Naive thymus-derived CD8-positive, alpha-beta T cell (primary cell): ENCODE measurements at regions not wholly inside any gene's neighbourhood (a gene's known extent, or its start where the extent isn't known, plus 50 kb on each side); places are given as distances from the start of the nearest gene placed in this dataset.

ENCODE experiments used
- ATAC-seq, 2 donors: fragments of 150-1000 bp; cut with Tn5 transposase in 1 of 2; sonication (Bioruptor Pico), chemical (Tn5 transposase) in 1 of 2; 1 replicate in 1 of 2; 2 replicates in 1 of 2; pipeline ENCODE4 v1.10.0; 2021; ENCODE audit warnings: mild to moderate bottlenecking in 2 of 2, moderate library complexity in 2 of 2
- POLR2A ChIA-PET: fragments of 350-600 bp; sonication (Branson Sonifier 250); formaldehyde crosslinking; loops from one replicate; lab custom pipeline; 2021; ENCODE audit warnings: antibody characterized with exemption; lab: Charles Lee
- DNase-seq, 10 donors: peaks; one replicate each; pipeline versions ENCODE4 v3.0.0 to v3.0.0-alpha.2; 2020 to 2022
- H3K27ac Mint-ChIP-seq, 10 donors: one replicate each; pipeline ENCODE4 v1.8.0; 2020 to 2022; ENCODE audit warnings: mild to moderate bottlenecking in 10 of 10, mixed read lengths in 10 of 10, moderate library complexity in 4 of 10, inconsistent platforms in 1 of 10
- H3K27me3 Mint-ChIP-seq, 5 donors: one replicate each; pipeline ENCODE4 v1.8.0; 2021 to 2022; ENCODE audit warnings: mixed read lengths in 5 of 5
- H3K36me3 Mint-ChIP-seq, 3 donors: one replicate each; pipeline ENCODE4 v1.8.0; 2020 to 2022; ENCODE audit warnings: mixed read lengths in 3 of 3, mild to moderate bottlenecking in 2 of 3, inconsistent platforms in 1 of 3
- H3K4me1 Mint-ChIP-seq, 4 donors: one replicate each; pipeline ENCODE4 v1.8.0; 2021 to 2022; ENCODE audit warnings: mixed read lengths in 4 of 4
- H3K4me3 Mint-ChIP-seq, 10 donors: one replicate each; pipeline ENCODE4 v1.8.0; 2020 to 2022; ENCODE audit warnings: mild to moderate bottlenecking in 10 of 10, mixed read lengths in 10 of 10, moderate library complexity in 6 of 10, inconsistent platforms in 1 of 10
- H3K9me3 Mint-ChIP-seq, 9 donors: one replicate each; pipeline ENCODE4 v1.8.0; 2020 to 2022; ENCODE audit warnings: mixed read lengths in 9 of 9, mild to moderate bottlenecking in 3 of 9, inconsistent platforms in 1 of 9, moderate library complexity in 1 of 9

GRCh38 chr12:94754653-94755052 is 104.3 kb upstream of the TMCC3 start:
- no peak for DNase-seq
- no peak overlapping the region for H3K27ac Mint-ChIP-seq
- no peak overlapping the region for H3K4me3 Mint-ChIP-seq
- H3K9me3 Mint-ChIP-seq, result no peaks in the 10 kb centered on the region
- peaks cover 0 to 18% (median 9%) of the 10 kb centered on the region in 5 donors for H3K27me3 Mint-ChIP-seq
- H3K4me1 Mint-ChIP-seq, result no peaks in the 10 kb centered on the region
- POLR2A ChIA-PET, result no interaction called here
- no peak for ATAC-seq
- peaks cover 0 to 2% (median 0%) of the 10 kb centered on the region in 3 donors for H3K36me3 Mint-ChIP-seq

DNA sequence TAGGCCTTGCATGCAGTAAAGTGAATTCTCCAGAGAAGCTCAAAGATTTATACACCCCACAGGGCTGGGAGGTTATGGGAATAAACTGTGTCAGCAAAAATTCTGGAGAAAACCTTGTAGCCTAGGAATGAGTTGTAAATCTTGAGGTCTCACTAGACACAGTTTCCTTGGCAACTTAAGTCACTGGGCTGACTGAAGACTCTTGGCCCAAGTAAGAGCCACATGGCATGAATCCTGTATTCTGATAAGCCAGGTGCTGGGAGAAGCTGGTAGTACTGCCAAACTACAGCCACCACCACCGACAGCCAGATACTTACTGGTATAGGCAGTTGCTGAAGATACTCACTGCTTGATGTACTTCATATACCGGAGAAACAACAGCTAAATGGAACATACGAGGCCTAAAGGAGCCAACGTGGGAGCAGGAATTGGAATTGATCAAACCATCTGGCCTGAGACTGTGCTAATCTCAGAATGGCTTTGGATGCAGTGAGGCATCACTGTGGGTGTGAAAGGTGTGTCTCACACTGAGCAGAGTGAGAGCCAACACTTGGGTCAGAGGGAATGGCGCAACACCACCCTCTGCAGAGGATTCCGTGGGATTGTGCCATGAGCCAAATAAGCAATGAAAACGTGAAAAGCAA is 102.8 kb upstream of the TMCC3 start:
- POLR2A ChIA-PET, result interaction anchor here (0.5 kb wide), 1 partner anchor 15 kb away, joined by 3 read pairs; no protein-coding TSS in a partner anchor
- Mint-ChIP-seq H3K9me3 (no peaks in the 10 kb centered on the region), H3K36me3 (peaks cover 0 to 2% (median 0%) of the 10 kb centered on the region in 3 donors), H3K4me1 (no peaks in the 10 kb centered on the region), H3K27ac (no peak overlapping the region), H3K27me3 (peaks cover 0 to 18% (median 9%) of the 10 kb centered on the region in 5 donors), H3K4me3 (no peak overlapping the region)
- ATAC-seq (no peak), DNase-seq (no peak)

DNA sequence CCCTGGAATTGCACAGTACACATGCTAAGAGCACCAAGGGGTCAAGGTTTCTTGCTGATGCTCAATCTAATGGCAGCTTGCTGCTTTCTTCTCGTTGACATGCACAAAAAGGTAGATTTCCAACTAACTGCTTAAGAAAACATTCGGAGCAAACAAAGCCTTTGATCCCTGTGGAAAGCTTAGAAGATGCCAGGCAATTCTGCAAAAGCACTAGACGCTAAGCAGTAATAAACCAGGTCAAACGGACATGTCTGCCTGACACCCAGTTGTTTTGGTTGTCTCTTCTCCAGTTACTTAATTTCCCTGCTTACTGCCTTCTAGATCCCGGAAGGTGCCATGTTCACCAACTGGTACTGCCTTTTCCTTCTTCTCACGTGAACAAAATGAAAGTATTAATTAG is 100.5 kb upstream of the TMCC3 start:
- Mint-ChIP-seq H3K36me3 (no peaks in the 10 kb centered on the region), H3K27me3 (peaks cover 0 to 18% (median 9%) of the 10 kb centered on the region in 5 donors)

GRCh38 chr12:94749890-94750289 is 99.5 kb upstream of the TMCC3 start:
- H3K4me1 Mint-ChIP-seq, result no peaks in the 10 kb centered on the region
- H3K4me3 Mint-ChIP-seq, result no peak overlapping the region
- POLR2A ChIA-PET, result no interaction called here
- peaks cover 0 to 18% (median 10%) of the 10 kb centered on the region in 5 donors for H3K27me3 Mint-ChIP-seq
- H3K36me3 Mint-ChIP-seq, result no peaks in the 10 kb centered on the region
- no peak overlapping the region for H3K27ac Mint-ChIP-seq
- no peaks in the 10 kb centered on the region for H3K9me3 Mint-ChIP-seq
- no peak for ATAC-seq
- DNase-seq, result no peak

More for the DNA sequence above, 100.5 kb upstream of the TMCC3 start:
- no peak overlapping the region for H3K4me3 Mint-ChIP-seq
- POLR2A ChIA-PET, result no interaction called here
- no peaks in the 10 kb centered on the region for H3K4me1 Mint-ChIP-seq
- H3K9me3 Mint-ChIP-seq, result no peaks in the 10 kb centered on the region
- no peak for DNase-seq
- no peak overlapping the region for H3K27ac Mint-ChIP-seq
- ATAC-seq, result no peak

DNA sequence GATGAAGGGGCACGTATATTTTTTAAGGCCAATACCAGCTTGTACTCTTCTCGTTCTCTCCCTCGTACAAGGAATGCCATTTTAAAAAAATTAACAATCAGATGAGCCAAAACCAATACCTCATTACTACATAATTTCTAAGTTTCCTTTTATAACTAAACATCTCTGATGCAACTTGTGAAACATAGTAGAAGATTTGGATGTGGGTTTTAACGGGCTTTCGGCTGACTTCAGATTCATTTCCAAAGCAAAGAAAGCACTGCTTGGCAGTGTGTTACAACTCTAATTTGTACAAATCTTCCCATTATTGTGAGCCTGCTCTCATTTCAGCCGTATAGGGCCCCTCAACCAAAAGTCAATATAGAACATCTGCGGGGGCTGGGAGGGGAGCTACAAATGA is 99.1 kb upstream of the TMCC3 start:
- H3K36me3 Mint-ChIP-seq, result no peaks in the 10 kb centered on the region
- ATAC-seq (no peak), DNase-seq (no peak)
- H3K9me3 Mint-ChIP-seq, result no peaks in the 10 kb centered on the region
- H3K4me3 Mint-ChIP-seq, result no peak overlapping the region
- peaks cover 0 to 18% (median 12%) of the 10 kb centered on the region in 5 donors for H3K27me3 Mint-ChIP-seq
- POLR2A ChIA-PET, result no interaction called here
- no peaks in the 10 kb centered on the region for H3K4me1 Mint-ChIP-seq
- no peak overlapping the region for H3K27ac Mint-ChIP-seq

- POLR2A ChIA-PET, result no interaction called here
Measured at GRCh38 chr12:94748726-94749421, 98.5 kb upstream of the TMCC3 start.

DNA sequence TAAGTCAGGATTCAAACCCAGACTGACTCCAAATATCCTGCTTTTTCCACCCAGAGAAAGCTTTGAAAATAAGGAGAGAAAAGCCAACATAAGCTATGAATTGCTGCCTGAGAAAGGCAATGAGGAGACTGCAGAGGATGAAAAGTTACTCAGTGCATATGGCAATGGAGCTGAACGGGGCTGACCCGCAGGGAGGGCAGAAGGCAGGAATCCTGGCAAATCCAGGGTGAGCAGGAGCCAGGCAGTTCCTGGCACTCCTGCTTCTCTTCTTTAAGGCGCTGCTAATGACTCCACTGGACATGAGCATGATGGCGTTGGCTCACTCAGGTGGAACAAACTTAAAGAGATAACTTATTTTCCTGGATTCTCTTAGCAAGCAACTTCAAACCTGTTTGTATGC is 95.2 kb upstream of the TMCC3 start:
- no peaks in the 10 kb centered on the region for H3K4me1 Mint-ChIP-seq
- DNase-seq (no peak), ATAC-seq (no peak)
- peaks cover 7 to 21% (median 11%) of the 10 kb centered on the region in 5 donors for H3K27me3 Mint-ChIP-seq
- H3K4me3 Mint-ChIP-seq, result no peak overlapping the region
- POLR2A ChIA-PET, result no interaction called here
- H3K27ac Mint-ChIP-seq, result no peak overlapping the region
- H3K9me3 Mint-ChIP-seq, result no peaks in the 10 kb centered on the region
- no peaks in the 10 kb centered on the region for H3K36me3 Mint-ChIP-seq

More at GRCh38 chr12:94748726-94749421, 98.5 kb upstream of the TMCC3 start:
- DNase-seq, result no peak
- Mint-ChIP-seq H3K27ac (no peak overlapping the region), H3K36me3 (no peaks in the 10 kb centered on the region), H3K9me3 (no peaks in the 10 kb centered on the region), H3K4me3 (no peak overlapping the region), H3K27me3 (peaks cover 0 to 18% (median 13%) of the 10 kb centered on the region in 5 donors), H3K4me1 (no peaks in the 10 kb centered on the region)
- ATAC-seq, result no peak

- Mint-ChIP-seq H3K27me3 (peaks cover 12 to 26% (median 18%) of the 10 kb centered on the region in 5 donors), H3K4me3 (no peak overlapping the region), H3K4me1 (peaks cover 0 to 2% (median 0%) of the 10 kb centered on the region in 4 donors), H3K36me3 (no peaks in the 10 kb centered on the region), H3K27ac (no peak overlapping the region), H3K9me3 (no peaks in the 10 kb centered on the region)
- POLR2A ChIA-PET, result no interaction called here
- DNase-seq (no peak), ATAC-seq (no peak)
Measured at GRCh38 chr12:94743174-94743573, 92.8 kb upstream of the TMCC3 start.

GRCh38 chr12:94740601-94741362 is 90.4 kb upstream of the TMCC3 start:
- Mint-ChIP-seq H3K4me1 (peaks cover 0 to 2% (median 0%) of the 10 kb centered on the region in 4 donors), H3K36me3 (no peaks in the 10 kb centered on the region), H3K27ac (peak overlapping the region in 1 of 10 donors; percentile 58), H3K9me3 (no peaks in the 10 kb centered on the region), H3K4me3 (no peak overlapping the region), H3K27me3 (peaks cover 12 to 26% (median 18%) of the 10 kb centered on the region in 5 donors)
- ATAC-seq, result no peak
- POLR2A ChIA-PET, result no interaction called here
- DNase-seq, result no peak

DNA sequence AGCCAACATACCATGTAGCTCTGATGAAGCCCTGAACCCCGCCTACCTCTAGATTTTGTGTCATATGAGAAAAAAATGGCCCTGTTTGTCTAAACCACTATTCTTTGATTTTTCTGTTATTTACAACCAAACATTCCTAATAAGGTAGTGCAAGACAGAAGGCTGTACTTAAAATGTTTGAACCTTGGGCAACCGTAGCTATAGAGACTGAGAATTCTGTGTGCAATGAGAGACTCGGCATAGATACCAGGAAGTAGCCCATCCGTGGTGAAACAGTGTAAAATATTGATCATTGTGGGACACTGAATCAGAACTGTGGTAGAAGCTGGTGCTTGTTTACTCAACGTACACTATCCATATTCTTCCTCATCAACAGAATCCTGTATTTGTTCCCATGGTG is 86.5 kb upstream of the TMCC3 start:
- no peaks in the 10 kb centered on the region for H3K9me3 Mint-ChIP-seq
- no peak overlapping the region for H3K27ac Mint-ChIP-seq
- no peak overlapping the region for H3K4me3 Mint-ChIP-seq

GRCh38 chr12:94736004-94736403 is 85.6 kb upstream of the TMCC3 start:
- no peak overlapping the region for H3K4me3 Mint-ChIP-seq
- no peak for ATAC-seq
- POLR2A ChIA-PET, result no interaction called here

More for the DNA sequence above, 86.5 kb upstream of the TMCC3 start:
- POLR2A ChIA-PET, result no interaction called here
- Mint-ChIP-seq H3K36me3 (no peaks in the 10 kb centered on the region), H3K4me1 (peaks cover 0 to 2% (median 0%) of the 10 kb centered on the region in 4 donors), H3K27me3 (peaks cover 8 to 32% (median 24%) of the 10 kb centered on the region in 5 donors)
- no peak for DNase-seq
- no peak for ATAC-seq

GRCh38 chr12:94733727-94734126 is 83.4 kb upstream of the TMCC3 start:
- Mint-ChIP-seq H3K27me3 (peaks cover 2 to 14% (median 4%) of the 10 kb centered on the region in 5 donors), H3K4me1 (no peaks in the 10 kb centered on the region), H3K27ac (no peak overlapping the region), H3K4me3 (no peak overlapping the region), H3K36me3 (peaks cover 0 to 4% (median 0%) of the 10 kb centered on the region in 3 donors), H3K9me3 (peaks cover 0 to 9% (median 0%) of the 10 kb centered on the region in 9 donors)
- no peak for ATAC-seq
- POLR2A ChIA-PET, result no interaction called here
- DNase-seq, result no peak

More at GRCh38 chr12:94736004-94736403, 85.6 kb upstream of the TMCC3 start:
- H3K9me3 Mint-ChIP-seq, result no peaks in the 10 kb centered on the region
- H3K27ac Mint-ChIP-seq, result no peak overlapping the region
- H3K4me1 Mint-ChIP-seq, result peaks cover 0 to 2% (median 0%) of the 10 kb centered on the region in 4 donors
- H3K36me3 Mint-ChIP-seq, result no peaks in the 10 kb centered on the region
- peaks cover 6 to 26% (median 16%) of the 10 kb centered on the region in 5 donors for H3K27me3 Mint-ChIP-seq
- DNase-seq, result no peak
